Naive thymus-derived CD4-positive, alpha-beta T cell (primary cell): ENCODE measurements at regions not wholly inside any gene's neighbourhood (a gene's known extent, or its start where the extent isn't known, plus 50 kb on each side); places are given as distances from the start of the nearest gene placed in this dataset.

Experiments used
- ATAC-seq: fragments of 150-1000 bp; cut with Tn5 transposase; 2 replicates; pipeline ENCODE4 v1.10.0; 2021; ENCODE audit warnings: mild to moderate bottlenecking, moderate library complexity
- CTCF ChIA-PET: fragments of 350-600 bp; sonication (Branson Sonifier 250); formaldehyde crosslinking; loops from one replicate; lab custom pipeline; 2021; ENCODE audit warnings: antibody characterized with exemption; lab: Charles Lee
- POLR2A ChIA-PET: fragments of 350-600 bp; sonication (Branson Sonifier 250); formaldehyde crosslinking; loops from one replicate; lab custom pipeline; 2021; ENCODE audit warnings: antibody characterized with exemption, inconsistent platforms; lab: Charles Lee
- DNase-seq, 9 donors: peaks; one replicate each; pipeline versions ENCODE4 v3.0.0 to v3.0.0-alpha.2; 2020 to 2022; ENCODE audit warnings: mixed read lengths in 1 of 9
- H3K27ac ChIP-seq: one replicate; pipeline ENCODE4 v1.7.0; 2013; ENCODE audit warnings: mild to moderate bottlenecking, low read depth, low read length, moderate library complexity
- H3K27me3 ChIP-seq, 2 donors: one replicate each; pipeline ENCODE4 v1.7.0; 2013; ENCODE audit warnings: low read length in 2 of 2, mild to moderate bottlenecking in 2 of 2, moderate library complexity in 2 of 2; ENCODE audit not compliant: control insufficient read depth in 2 of 2, insufficient read depth in 2 of 2
- H3K36me3 ChIP-seq, 3 experiments: 1 replicate in 2 of 3; 2 replicates in 1 of 3; pipeline ENCODE4 v1.7.0; 2013; ENCODE audit warnings: low read length in 3 of 3, mild to moderate bottlenecking in 3 of 3, moderate library complexity in 1 of 3; ENCODE audit not compliant: insufficient read depth in 3 of 3, control insufficient read depth in 2 of 3
- H3K4me1 ChIP-seq, 2 donors: one replicate each; pipeline ENCODE4 v1.7.0; 2013; ENCODE audit warnings: low read length in 2 of 2, mild to moderate bottlenecking in 2 of 2, moderate library complexity in 1 of 2; ENCODE audit not compliant: control insufficient read depth in 2 of 2, insufficient read depth in 2 of 2
- H3K4me3 ChIP-seq: 2 replicates; pipeline ENCODE4 v1.7.0; 2013; ENCODE audit warnings: mild to moderate bottlenecking, low read length
- H3K9me3 ChIP-seq, 3 experiments: 1 replicate in 2 of 3; 2 replicates in 1 of 3; pipeline ENCODE4 v1.7.0; 2013; ENCODE audit warnings: low read length in 3 of 3; ENCODE audit not compliant: control insufficient read depth in 2 of 3
- H3K27ac Mint-ChIP-seq, 9 donors: one replicate each; pipeline ENCODE4 v1.8.0; 2020 to 2022; ENCODE audit warnings: mixed read lengths in 9 of 9, mild to moderate bottlenecking in 8 of 9, moderate library complexity in 5 of 9, inconsistent platforms in 2 of 9
- H3K27me3 Mint-ChIP-seq, 5 donors: one replicate each; pipeline ENCODE4 v1.8.0; 2021 to 2022; ENCODE audit warnings: mixed read lengths in 5 of 5, mild to moderate bottlenecking in 1 of 5
- H3K36me3 Mint-ChIP-seq, 5 donors: one replicate each; pipeline ENCODE4 v1.8.0; 2020 to 2022; ENCODE audit warnings: mixed read lengths in 5 of 5, mild to moderate bottlenecking in 3 of 5, inconsistent platforms in 1 of 5
- H3K4me1 Mint-ChIP-seq, 7 donors: one replicate each; pipeline ENCODE4 v1.8.0; 2020 to 2022; ENCODE audit warnings: mixed read lengths in 7 of 7, mild to moderate bottlenecking in 3 of 7, inconsistent platforms in 1 of 7
- H3K4me3 Mint-ChIP-seq, 10 donors: one replicate each; pipeline ENCODE4 v1.8.0; 2020 to 2022; ENCODE audit warnings: mild to moderate bottlenecking in 10 of 10, mixed read lengths in 10 of 10, moderate library complexity in 6 of 10, inconsistent platforms in 2 of 10
- H3K9me3 Mint-ChIP-seq, 11 donors: one replicate each; pipeline ENCODE4 v1.8.0; 2020 to 2022; ENCODE audit warnings: mixed read lengths in 11 of 11, mild to moderate bottlenecking in 4 of 11, inconsistent platforms in 1 of 11, moderate library complexity in 1 of 11
- intact Hi-C, 2 donors: fragments of 100-400 bp; cut with micrococcal nuclease; formaldehyde crosslinking; loops; one replicate each; pipeline ENCODE4 v1.15.1; 2023

GRCh38 chr10:52940921-52941320 is 168.3 kb upstream of the MBL2 start:
- Histone ChIP-seq H3K27me3 (no peaks in the 10 kb centered on the region), H3K9me3 (no peaks in the 10 kb centered on the region), H3K27ac (no peak overlapping the region), H3K4me1 (no peaks in the 10 kb centered on the region), H3K36me3 (no peaks in the 10 kb centered on the region), H3K4me3 (no peak overlapping the region)
- intact Hi-C loops: no loop called here
- H3K27me3 Mint-ChIP-seq: no peaks in the 10 kb centered on the region
- DNase-seq: no peak
- H3K4me3 Mint-ChIP-seq: no peak overlapping the region
- POLR2A ChIA-PET: no interaction called here
- peaks cover 0 to 11% (median 2%) of the 10 kb centered on the region in 11 donors for H3K9me3 Mint-ChIP-seq
- CTCF ChIA-PET: no interaction called here
- no peaks in the 10 kb centered on the region for H3K4me1 Mint-ChIP-seq
- H3K27ac Mint-ChIP-seq: no peak overlapping the region
- no peak for ATAC-seq
- no peaks in the 10 kb centered on the region for H3K36me3 Mint-ChIP-seq

GRCh38 chr10:52939894-52940293 is 167.3 kb upstream of the MBL2 start:
- no peak for DNase-seq
- ATAC-seq: no peak
- Mint-ChIP-seq H3K4me1 (no peaks in the 10 kb centered on the region), H3K27ac (no peak overlapping the region), H3K9me3 (peaks cover 0 to 9% (median 2%) of the 10 kb centered on the region in 11 donors), H3K36me3 (no peaks in the 10 kb centered on the region), H3K27me3 (no peaks in the 10 kb centered on the region), H3K4me3 (no peak overlapping the region)
- Histone ChIP-seq H3K36me3 (no peaks in the 10 kb centered on the region), H3K27me3 (no peaks in the 10 kb centered on the region), H3K27ac (no peak overlapping the region), H3K4me3 (no peak overlapping the region), H3K4me1 (no peaks in the 10 kb centered on the region), H3K9me3 (no peaks in the 10 kb centered on the region)
- ChIA-PET CTCF (interaction anchor here (0.6 kb wide), 1 partner anchor 32 kb away, joined by 3 read pairs; no protein-coding TSS in a partner anchor), POLR2A (no interaction called here)
- intact Hi-C loops: no loop called here

GRCh38 chr10:52933748-52934147 is 161.2 kb upstream of the MBL2 start:
- no peak for ATAC-seq
- intact Hi-C loops: no loop called here

GRCh38 chr10:52927678-52928077 is 155.1 kb upstream of the MBL2 start:
- Histone ChIP-seq H3K4me3 (no peak overlapping the region), H3K27me3 (no peaks in the 10 kb centered on the region), H3K4me1 (no peaks in the 10 kb centered on the region), H3K9me3 (no peaks in the 10 kb centered on the region), H3K36me3 (no peaks in the 10 kb centered on the region), H3K27ac (no peak overlapping the region)
- no peaks in the 10 kb centered on the region for H3K4me1 Mint-ChIP-seq
- ChIA-PET CTCF (no interaction called here), POLR2A (no interaction called here)
- no peaks in the 10 kb centered on the region for H3K27me3 Mint-ChIP-seq
- H3K4me3 Mint-ChIP-seq: no peak overlapping the region
- no peaks in the 10 kb centered on the region for H3K36me3 Mint-ChIP-seq
- ATAC-seq: no peak
- intact Hi-C loops: no loop called here
- no peak overlapping the region for H3K27ac Mint-ChIP-seq
- no peak for DNase-seq
- peaks cover 0 to 5% (median 0%) of the 10 kb centered on the region in 11 donors for H3K9me3 Mint-ChIP-seq

More at GRCh38 chr10:52933748-52934147, 161.2 kb upstream of the MBL2 start:
- no peak overlapping the region for H3K27ac Mint-ChIP-seq
- Histone ChIP-seq H3K4me1 (no peaks in the 10 kb centered on the region), H3K27ac (no peak overlapping the region), H3K27me3 (no peaks in the 10 kb centered on the region), H3K36me3 (no peaks in the 10 kb centered on the region), H3K9me3 (no peaks in the 10 kb centered on the region), H3K4me3 (no peak overlapping the region)
- no peaks in the 10 kb centered on the region for H3K36me3 Mint-ChIP-seq
- H3K9me3 Mint-ChIP-seq: peaks cover 0 to 9% (median 0%) of the 10 kb centered on the region in 11 donors
- DNase-seq: no peak
- H3K4me1 Mint-ChIP-seq: no peaks in the 10 kb centered on the region
- no peak overlapping the region for H3K4me3 Mint-ChIP-seq
- POLR2A ChIA-PET: no interaction called here
- CTCF ChIA-PET: no interaction called here
- no peaks in the 10 kb centered on the region for H3K27me3 Mint-ChIP-seq

- Mint-ChIP-seq H3K36me3 (no peaks in the 10 kb centered on the region), H3K4me1 (no peaks in the 10 kb centered on the region), H3K9me3 (peaks cover 0 to 4% (median 0%) of the 10 kb centered on the region in 11 donors), H3K27me3 (no peaks in the 10 kb centered on the region), H3K4me3 (no peak overlapping the region), H3K27ac (no peak overlapping the region)
- Histone ChIP-seq H3K27ac (no peak overlapping the region), H3K27me3 (no peaks in the 10 kb centered on the region), H3K9me3 (no peaks in the 10 kb centered on the region), H3K36me3 (no peaks in the 10 kb centered on the region), H3K4me3 (no peak overlapping the region), H3K4me1 (no peaks in the 10 kb centered on the region)
- no peak for ATAC-seq
- intact Hi-C loops: no loop called here
- no peak for DNase-seq
- POLR2A ChIA-PET: no interaction called here
- CTCF ChIA-PET: no interaction called here
Measured at GRCh38 chr10:52923520-52923919, 150.9 kb upstream of the MBL2 start.

GRCh38 chr10:52918714-52919305 is 146.2 kb upstream of the MBL2 start:
- CTCF ChIA-PET: no interaction called here
- H3K4me3 ChIP-seq: no peak overlapping the region
- intact Hi-C loops: no loop called here
- DNase-seq (no peak), ATAC-seq (no peak)
- H3K4me1 ChIP-seq: no peaks in the 10 kb centered on the region
- no peak overlapping the region for H3K27ac Mint-ChIP-seq
- H3K27me3 Mint-ChIP-seq: no peaks in the 10 kb centered on the region
- no peaks in the 10 kb centered on the region for H3K36me3 Mint-ChIP-seq
- H3K4me1 Mint-ChIP-seq: no peaks in the 10 kb centered on the region
- no peaks in the 10 kb centered on the region for H3K9me3 ChIP-seq
- no peaks in the 10 kb centered on the region for H3K36me3 ChIP-seq
- H3K9me3 Mint-ChIP-seq: peaks cover 0 to 6% (median 0%) of the 10 kb centered on the region in 11 donors
- POLR2A ChIA-PET: no interaction called here
- no peaks in the 10 kb centered on the region for H3K27me3 ChIP-seq
- no peak overlapping the region for H3K4me3 Mint-ChIP-seq
- no peak overlapping the region for H3K27ac ChIP-seq

GRCh38 chr10:52915391-52915790 is 142.8 kb upstream of the MBL2 start:
- Mint-ChIP-seq H3K27ac (no peak overlapping the region), H3K4me3 (no peak overlapping the region)
- intact Hi-C loops: no loop called here

More at GRCh38 chr10:52915391-52915790, 142.8 kb upstream of the MBL2 start:
- no peaks in the 10 kb centered on the region for H3K4me1 ChIP-seq
- Mint-ChIP-seq H3K4me1 (no peaks in the 10 kb centered on the region), H3K36me3 (no peaks in the 10 kb centered on the region), H3K27me3 (no peaks in the 10 kb centered on the region), H3K9me3 (peaks cover 0 to 6% (median 0%) of the 10 kb centered on the region in 11 donors)
- no peak overlapping the region for H3K27ac ChIP-seq
- ChIA-PET POLR2A (no interaction called here), CTCF (no interaction called here)
- H3K4me3 ChIP-seq: no peak overlapping the region
- ATAC-seq (no peak), DNase-seq (no peak)
- no peaks in the 10 kb centered on the region for H3K9me3 ChIP-seq
- H3K27me3 ChIP-seq: no peaks in the 10 kb centered on the region
- no peaks in the 10 kb centered on the region for H3K36me3 ChIP-seq
